Globus pallidus (tissue), 1 donor: ENCODE measurements at regions not wholly inside any gene's neighbourhood (a gene's known extent, or its start where the extent isn't known, plus 50 kb on each side); places are given as distances from the start of the nearest gene placed in this dataset.

Experiments
- DNase-seq: peaks from one replicate; pipeline ENCODE4 v3.0.0-alpha.2; 2015; ENCODE audit warnings: low spot score

- DNase-seq = no peak
These were observed 1448.0 kb upstream of the MIR17HG start for GRCh38 chr13:89899302-89900103.

DNA sequence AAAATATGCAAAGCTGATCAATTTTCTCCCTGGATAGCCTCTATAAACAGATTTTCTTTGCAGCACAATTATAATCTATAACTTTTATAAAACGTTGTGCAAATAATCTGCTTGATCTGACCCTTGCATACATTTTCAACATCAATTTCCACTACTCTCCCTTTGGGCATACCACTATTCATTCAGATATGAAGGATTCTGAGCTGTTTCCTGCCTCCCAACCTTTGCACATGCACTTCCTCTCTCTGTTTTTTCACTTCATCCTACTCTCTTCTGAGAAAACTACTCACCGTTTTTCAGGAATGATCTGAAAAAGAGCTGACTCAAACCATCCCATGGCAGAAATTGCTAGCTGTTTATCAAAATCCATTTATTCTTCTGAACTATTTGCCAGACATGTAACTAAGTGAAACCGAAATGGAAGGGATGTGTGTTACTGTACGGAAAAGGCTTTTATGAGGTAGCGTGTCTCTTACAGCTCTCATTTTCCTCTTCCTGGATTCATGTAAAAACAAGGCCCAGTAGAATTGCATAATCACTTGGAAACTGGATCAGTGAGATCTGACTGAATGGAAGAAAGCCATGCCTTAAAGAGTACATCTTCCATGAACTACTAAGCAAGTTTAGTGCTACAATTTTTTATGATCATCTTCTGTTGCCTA, 1447.3 kb upstream of the MIR17HG start:
- DNase-seq = no peak

- DNase-seq = no peak
These were observed 1445.3 kb upstream of the MIR17HG start for GRCh38 chr13:89902223-89902622.

- DNase-seq = no peak
These were observed 1444.4 kb upstream of the MIR17HG start for GRCh38 chr13:89903115-89903514.

GRCh38 chr13:89910166-89910565, 1437.3 kb upstream of the MIR17HG start:
- DNase-seq = no peak

GRCh38 chr13:89916551-89916950, 1430.9 kb upstream of the MIR17HG start:
- DNase-seq = no peak

DNA sequence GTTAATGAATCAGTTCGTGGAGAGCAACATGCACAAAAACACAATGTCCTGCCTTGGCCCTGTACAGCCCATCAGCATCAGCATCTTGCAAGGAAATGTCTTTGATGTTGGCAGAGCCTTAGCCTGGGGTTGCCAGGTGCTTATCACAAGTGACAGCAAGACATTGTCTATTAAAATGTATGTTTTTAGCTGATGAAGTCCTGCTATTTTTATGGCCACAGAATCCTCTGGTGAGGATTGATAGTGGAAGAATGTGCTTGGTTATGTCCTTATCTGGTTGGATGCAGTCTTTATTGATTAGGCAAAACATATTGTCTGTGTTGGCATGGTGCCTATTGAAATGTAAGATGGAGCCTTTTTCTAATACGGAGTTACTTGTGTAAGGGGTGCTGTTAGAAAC, 1427.0 kb upstream of the MIR17HG start:
- DNase-seq = no peak

DNA sequence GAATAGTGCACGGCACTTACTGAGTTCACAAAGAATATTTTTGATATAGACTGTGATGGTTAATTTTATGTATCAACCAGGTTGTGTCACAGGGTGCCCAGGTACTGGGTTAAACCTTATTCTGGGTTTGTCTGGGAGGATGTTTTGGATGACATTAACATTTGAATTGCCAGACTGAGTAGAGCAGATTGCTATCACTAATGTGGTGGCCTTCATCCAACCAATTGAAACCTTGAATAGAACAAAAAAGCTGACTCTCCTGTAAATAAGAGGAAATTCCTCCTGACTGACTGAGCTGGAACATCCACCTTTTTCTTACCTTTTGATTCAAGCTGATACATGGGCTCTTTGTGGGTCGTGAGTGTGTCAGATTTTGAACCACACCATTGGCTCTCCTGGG, 1424.4 kb upstream of the MIR17HG start:
- DNase-seq = no peak

- DNase-seq = no peak
These were observed 1423.8 kb upstream of the MIR17HG start for GRCh38 chr13:89923736-89924135.

GRCh38 chr13:89925107-89925506, 1422.4 kb upstream of the MIR17HG start:
- peak; percentile 14 for DNase-seq

- no peak for DNase-seq
These were observed 1416.6 kb upstream of the MIR17HG start for GRCh38 chr13:89930861-89931260.

DNA sequence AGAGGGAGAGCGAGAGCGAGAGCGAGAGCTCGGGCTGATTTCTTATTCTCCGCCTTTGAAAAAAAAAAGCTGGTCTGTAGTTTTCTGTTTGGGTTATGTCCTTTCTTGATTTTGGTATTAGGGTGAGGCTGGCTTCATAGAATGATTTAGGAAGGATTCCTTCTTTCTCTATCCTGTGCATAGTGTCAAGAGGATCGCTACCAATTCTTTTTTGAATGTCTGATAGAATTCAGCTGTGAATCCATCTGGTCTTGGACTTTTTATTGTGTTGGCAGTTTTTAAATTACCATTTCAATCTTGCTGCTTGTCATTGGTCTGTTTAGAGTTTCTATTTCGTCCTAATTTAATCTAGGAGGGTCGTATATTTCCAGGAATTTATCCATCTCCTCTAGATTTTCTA, 1414.6 kb upstream of the MIR17HG start:
- DNase-seq = no peak

- DNase-seq = no peak
These were observed 1411.2 kb upstream of the MIR17HG start for GRCh38 chr13:89936256-89936655.

GRCh38 chr13:89937420-89937819, 1410.1 kb upstream of the MIR17HG start:
- DNase-seq = no peak

DNA sequence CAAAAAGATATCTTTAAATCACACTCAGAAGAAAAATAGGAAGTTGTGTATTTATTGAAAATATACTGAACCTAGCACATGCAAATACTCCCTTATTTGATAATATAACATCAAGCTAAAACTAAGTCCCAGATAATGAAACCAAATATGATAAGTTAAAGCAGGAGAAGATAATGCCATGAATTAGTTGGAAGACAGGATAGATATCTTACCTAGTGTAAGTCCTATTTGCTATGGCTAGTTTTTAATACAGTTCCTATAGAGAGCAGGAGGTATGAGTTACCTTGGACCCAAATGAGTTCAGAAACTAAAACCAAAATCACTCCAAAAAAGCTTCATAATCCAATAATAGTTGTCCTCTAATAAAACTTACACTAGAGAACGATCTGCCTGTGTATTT, 1407.1 kb upstream of the MIR17HG start:
- no peak for DNase-seq

GRCh38 chr13:89943139-89943538, 1404.3 kb upstream of the MIR17HG start:
- no peak for DNase-seq

GRCh38 chr13:89950225-89950624, 1397.3 kb upstream of the MIR17HG start:
- no peak for DNase-seq

DNA sequence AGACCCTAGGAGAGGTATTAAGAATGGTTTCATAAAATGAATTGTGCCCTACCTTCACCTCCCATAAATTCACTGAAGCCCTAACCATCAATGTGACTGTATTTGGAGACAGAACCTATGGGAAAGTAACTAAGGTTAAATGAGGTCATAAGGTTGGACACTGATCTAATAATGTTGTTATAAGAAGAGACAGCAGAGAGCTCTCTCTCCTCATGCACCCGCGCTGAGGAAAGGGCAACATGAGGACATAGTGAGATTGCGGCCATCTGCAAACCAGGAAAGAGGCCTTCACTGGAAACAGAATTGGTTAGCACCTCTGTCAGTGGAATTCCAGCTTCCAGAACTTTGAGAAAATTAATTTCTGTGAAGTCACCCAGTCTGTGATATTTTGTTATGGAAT, 1396.1 kb upstream of the MIR17HG start:
- DNase-seq = no peak

- DNase-seq = no peak
These were observed 1393.9 kb upstream of the MIR17HG start for GRCh38 chr13:89953581-89953980.

DNA sequence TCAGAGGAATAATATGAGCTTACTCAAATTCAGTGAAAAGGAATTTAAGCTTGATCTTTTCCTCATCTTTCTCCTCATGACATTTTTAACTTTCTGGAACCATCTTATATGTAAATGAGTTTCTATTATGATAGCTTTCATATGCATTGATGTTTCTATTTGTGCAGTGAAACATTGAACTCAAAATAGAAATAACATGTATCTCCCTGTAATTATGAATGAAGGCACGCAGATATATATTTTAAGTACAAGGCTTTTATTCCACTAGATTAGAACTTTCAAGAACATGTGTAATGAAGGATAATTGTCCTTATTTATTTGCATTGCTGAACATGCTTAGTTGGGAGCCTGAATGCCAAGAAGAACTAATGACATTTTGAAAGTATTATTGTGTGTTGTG, 1391.7 kb upstream of the MIR17HG start:
- DNase-seq = no peak

DNA sequence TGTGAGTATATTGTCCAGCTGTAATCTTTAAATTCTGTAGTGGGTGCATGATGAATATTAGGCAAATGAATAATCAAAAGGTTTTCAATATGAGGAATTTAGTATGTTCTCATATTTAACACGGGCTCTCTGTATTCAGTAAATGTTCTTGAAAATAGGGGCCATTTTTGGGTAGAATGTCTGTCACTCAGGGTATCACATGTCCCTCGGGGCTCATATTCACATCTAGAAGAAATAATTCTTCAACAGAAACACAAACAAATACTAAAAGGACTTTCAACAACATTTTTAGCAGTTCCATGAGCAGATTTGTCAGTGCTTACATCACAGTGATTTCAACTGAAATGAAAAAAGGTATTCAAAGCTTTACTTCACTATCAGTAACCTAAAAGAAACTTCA, 1388.4 kb upstream of the MIR17HG start:
- no peak for DNase-seq

GRCh38 chr13:89965252-89965651, 1382.2 kb upstream of the MIR17HG start:
- DNase-seq = no peak

DNA sequence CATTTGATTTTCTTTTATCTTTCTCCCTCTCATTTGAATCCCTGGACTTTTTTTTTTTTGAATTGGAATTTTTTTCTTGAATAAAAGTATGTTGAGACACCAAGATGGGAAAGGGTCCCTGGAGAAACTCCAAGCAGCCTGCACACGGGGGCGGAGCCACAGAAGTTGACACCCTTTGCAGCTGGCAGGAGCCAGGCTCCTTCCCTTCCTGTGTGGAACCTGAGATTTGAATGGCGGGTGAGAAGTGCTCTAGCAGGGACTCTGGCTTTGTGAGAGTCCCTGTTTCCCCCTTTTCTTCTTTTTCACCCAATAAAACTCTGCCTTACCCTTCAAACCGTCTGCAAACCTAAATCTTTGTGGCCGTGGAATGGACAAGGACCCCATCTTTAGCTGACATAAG, 1381.0 kb upstream of the MIR17HG start:
- no peak for DNase-seq

GRCh38 chr13:89967701-89968100, 1379.8 kb upstream of the MIR17HG start:
- DNase-seq = no peak
